CD14-positive monocyte (primary cell): ENCODE measurements at regions not wholly inside any gene's neighbourhood (a gene's known extent, or its start where the extent isn't known, plus 50 kb on each side); places are given as distances from the start of the nearest gene placed in this dataset.

Experiments used
- DNase-seq, 3 donors: peaks; one replicate each; pipeline ENCODE4 v3.0.0-alpha.2; 2011 to 2022
- H2AFZ ChIP-seq: 2 replicates; pipeline ENCODE4 v1.6.0; 2012; ENCODE audit warnings: mild to moderate bottlenecking, low read depth, low read length, inconsistent platforms; ENCODE audit not compliant: insufficient read depth, poor library complexity, severe bottlenecking
- H3K27ac ChIP-seq, 2 donors: 1 replicate in 1 of 2; 2 replicates in 1 of 2; pipeline ENCODE4 v1.5.1; 2012 to 2013; ENCODE audit warnings: low read length in 2 of 2, control low read depth in 1 of 2, inconsistent platforms in 1 of 2, low read depth in 1 of 2, mild to moderate bottlenecking in 1 of 2
- H3K27me3 ChIP-seq, 2 donors: one replicate each; pipeline versions ENCODE4 v1.6.0 to v1.6.1; 2011 to 2013; ENCODE audit warnings: low read length in 2 of 2; ENCODE audit not compliant: control insufficient read depth in 2 of 2, insufficient read depth in 2 of 2
- H3K36me3 ChIP-seq, 2 donors: replicated peaks in 1 of 2; 1 replicate in 1 of 2; 2 replicates in 1 of 2; pipeline versions ENCODE4 v1.5.1 to v1.6.1; 2012 to 2013; ENCODE audit warnings: low read length in 2 of 2, control low read depth in 1 of 2, inconsistent platforms in 1 of 2, mild to moderate bottlenecking in 1 of 2; ENCODE audit not compliant: insufficient read depth in 2 of 2, control insufficient read depth in 1 of 2
- H3K4me1 ChIP-seq, 2 donors: 1 replicate in 1 of 2; 2 replicates in 1 of 2; pipeline versions ENCODE4 v1.5.1 to v1.6.1; 2012 to 2013; ENCODE audit warnings: low read length in 2 of 2, control low read depth in 1 of 2, inconsistent platforms in 1 of 2, mild to moderate bottlenecking in 1 of 2, moderate library complexity in 1 of 2; ENCODE audit not compliant: insufficient read depth in 2 of 2, control insufficient read depth in 1 of 2
- H3K4me2 ChIP-seq: replicated peaks from 2 replicates; pipeline ENCODE3; 2012; ENCODE audit warnings: low read length, moderate library complexity, mild to moderate bottlenecking; ENCODE audit not compliant: poor library complexity, severe bottlenecking; ENCODE audit errors: extremely low read depth
- H3K4me3 ChIP-seq, 3 experiments: fragments of 200-600 bp in 1 of 3; sonication (generic) in 1 of 3; replicated peaks in 1 of 3; 1 replicate in 2 of 3; 2 replicates in 1 of 3; pipeline ENCODE4 v1.5.1; 2011 to 2013; ENCODE audit warnings: low read length in 3 of 3, mild to moderate bottlenecking in 3 of 3, control low read depth in 2 of 3, low read depth in 2 of 3, inconsistent platforms in 1 of 3, moderate library complexity in 1 of 3
- H3K79me2 ChIP-seq: 2 replicates; pipeline ENCODE4 v1.6.0; 2012; ENCODE audit warnings: mild to moderate bottlenecking, control low read depth, inconsistent platforms, low read length, moderate library complexity; ENCODE audit not compliant: insufficient read depth
- H3K9ac ChIP-seq: 2 replicates; pipeline ENCODE4 v1.6.0; 2017; ENCODE audit warnings: low read length, mild to moderate bottlenecking; ENCODE audit not compliant: insufficient read depth, poor library complexity, severe bottlenecking
- H3K9me3 ChIP-seq, 2 donors: replicated peaks in 1 of 2; 1 replicate in 1 of 2; 2 replicates in 1 of 2; pipeline versions ENCODE4 v1.5.1 to v1.6.1; 2012 to 2013; ENCODE audit warnings: low read length in 2 of 2, control low read depth in 1 of 2; ENCODE audit not compliant: control insufficient read depth in 1 of 2, insufficient read depth in 1 of 2
- H4K20me1 ChIP-seq: 2 replicates; pipeline ENCODE4 v1.6.0; 2012; ENCODE audit warnings: mild to moderate bottlenecking, low read length, control low read depth, moderate library complexity; ENCODE audit not compliant: insufficient read depth
- H3K27ac Mint-ChIP-seq, 7 donors: one replicate each; pipeline ENCODE4 v1.8.0; 2020; ENCODE audit warnings: mild to moderate bottlenecking in 7 of 7, mixed read lengths in 7 of 7, moderate library complexity in 6 of 7, inconsistent platforms in 2 of 7
- H3K27me3 Mint-ChIP-seq, 3 donors: one replicate each; pipeline ENCODE4 v1.8.0; 2021 to 2022; ENCODE audit warnings: low read depth in 3 of 3, mild to moderate bottlenecking in 3 of 3, mixed read lengths in 3 of 3, moderate library complexity in 3 of 3, inconsistent platforms in 1 of 3
- H3K36me3 Mint-ChIP-seq, 2 donors: one replicate each; pipeline ENCODE4 v1.8.0; 2020; ENCODE audit warnings: mixed read lengths in 2 of 2, inconsistent platforms in 1 of 2, mild to moderate bottlenecking in 1 of 2
- H3K4me1 Mint-ChIP-seq: one replicate; pipeline ENCODE4 v1.8.0; 2020; ENCODE audit warnings: mild to moderate bottlenecking, mixed read lengths
- H3K4me3 Mint-ChIP-seq, 2 donors: one replicate each; pipeline ENCODE4 v1.8.0; 2020; ENCODE audit warnings: mild to moderate bottlenecking in 2 of 2, mixed read lengths in 2 of 2, moderate library complexity in 1 of 2
- H3K9me3 Mint-ChIP-seq, 7 donors: one replicate each; pipeline ENCODE4 v1.8.0; 2020 to 2022; ENCODE audit warnings: mixed read lengths in 7 of 7, mild to moderate bottlenecking in 6 of 7, moderate library complexity in 6 of 7, inconsistent platforms in 2 of 7
- WGBS: methylation state at CpG from one replicate; pipeline ENCODE4 v1.1.5; 2013; ENCODE audit warnings: missing lambda C conversion rate; ENCODE audit not compliant: insufficient coverage; 5-methylcytosine and 5-hydroxymethylcytosine counted together
- intact Hi-C, 2 donors: fragments of 100-400 bp; cut with micrococcal nuclease; formaldehyde crosslinking; loops; one replicate each; pipeline versions ENCODE4 v1.15.0 to v1.15.1; 2023
- TF ChIP-seq, protein P1 (sequence below): fragments of 200-600 bp; IDR thresholded peaks from one replicate; pipeline ENCODE4 v1.8.0; 2022; ENCODE audit warnings: antibody characterized with exemption, mild to moderate bottlenecking

DNA sequence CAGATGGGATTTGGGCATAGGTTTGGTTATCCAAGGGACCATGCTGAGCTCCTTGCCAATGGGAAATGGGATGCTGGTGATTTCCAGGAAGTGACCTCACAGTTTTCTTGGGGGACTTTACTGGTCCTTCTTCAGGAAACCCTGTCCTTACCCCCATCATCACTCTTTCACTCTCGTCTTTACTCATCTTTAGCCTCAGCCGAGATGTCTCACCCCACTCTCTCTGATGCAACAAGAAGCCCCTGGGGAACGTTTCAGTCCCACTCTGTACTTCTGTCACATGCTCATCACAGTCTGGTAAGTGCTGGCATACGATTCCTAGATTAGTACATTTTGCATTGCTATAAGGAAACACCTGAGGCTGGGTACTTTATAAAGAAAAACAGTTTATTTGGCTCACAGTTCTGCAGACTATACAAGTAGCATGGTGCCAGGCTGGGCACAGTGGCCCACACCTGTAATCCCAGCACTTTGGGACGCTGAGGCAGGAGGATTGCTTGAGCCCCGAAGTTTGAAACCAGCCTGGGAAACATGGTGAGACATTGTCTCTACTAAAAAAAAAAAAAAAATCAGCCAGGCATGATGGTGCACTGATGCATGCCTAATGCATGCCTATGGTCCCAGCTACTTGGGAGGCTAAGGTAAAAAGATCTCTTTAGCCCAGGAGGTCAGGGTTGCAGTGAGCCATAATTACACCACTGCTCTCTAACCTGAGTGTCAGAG, 63.5 kb upstream of the VKORC1L1 start:
- Histone ChIP-seq H3K27ac (no peak overlapping the region), H3K4me3 (no peak overlapping the region), H3K4me1 (no peaks in the 10 kb centered on the region), H2AFZ (no peak overlapping the region), H3K9ac (no peak overlapping the region), H3K27me3 (no peaks in the 10 kb centered on the region), H3K9me3 (no peaks in the 10 kb centered on the region), H3K4me2 (no peak overlapping the region), H3K79me2 (no peaks in the 10 kb centered on the region), H3K36me3 (no peaks in the 10 kb centered on the region), H4K20me1 (no peaks in the 10 kb centered on the region)
- H3K27me3 Mint-ChIP-seq, result peaks cover 0 to 2% (median 1%) of the 10 kb centered on the region in 3 donors
- no peaks in the 10 kb centered on the region for H3K4me1 Mint-ChIP-seq
- 91% methylated on average over 5 of the region's 6 CpGs for WGBS
- peaks cover 0 to 3% of the 10 kb centered on the region in 2 donors for H3K36me3 Mint-ChIP-seq
- no peak for DNase-seq
- TF ChIP-seq, protein P1, sequence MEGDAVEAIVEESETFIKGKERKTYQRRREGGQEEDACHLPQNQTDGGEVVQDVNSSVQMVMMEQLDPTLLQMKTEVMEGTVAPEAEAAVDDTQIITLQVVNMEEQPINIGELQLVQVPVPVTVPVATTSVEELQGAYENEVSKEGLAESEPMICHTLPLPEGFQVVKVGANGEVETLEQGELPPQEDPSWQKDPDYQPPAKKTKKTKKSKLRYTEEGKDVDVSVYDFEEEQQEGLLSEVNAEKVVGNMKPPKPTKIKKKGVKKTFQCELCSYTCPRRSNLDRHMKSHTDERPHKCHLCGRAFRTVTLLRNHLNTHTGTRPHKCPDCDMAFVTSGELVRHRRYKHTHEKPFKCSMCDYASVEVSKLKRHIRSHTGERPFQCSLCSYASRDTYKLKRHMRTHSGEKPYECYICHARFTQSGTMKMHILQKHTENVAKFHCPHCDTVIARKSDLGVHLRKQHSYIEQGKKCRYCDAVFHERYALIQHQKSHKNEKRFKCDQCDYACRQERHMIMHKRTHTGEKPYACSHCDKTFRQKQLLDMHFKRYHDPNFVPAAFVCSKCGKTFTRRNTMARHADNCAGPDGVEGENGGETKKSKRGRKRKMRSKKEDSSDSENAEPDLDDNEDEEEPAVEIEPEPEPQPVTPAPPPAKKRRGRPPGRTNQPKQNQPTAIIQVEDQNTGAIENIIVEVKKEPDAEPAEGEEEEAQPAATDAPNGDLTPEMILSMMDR, result no peak
- peaks cover 0 to 3% (median 0%) of the 10 kb centered on the region in 7 donors for H3K9me3 Mint-ChIP-seq
- no peak overlapping the region for H3K27ac Mint-ChIP-seq
- H3K4me3 Mint-ChIP-seq, result no peak overlapping the region
- intact Hi-C loops, result no loop called here

DNA sequence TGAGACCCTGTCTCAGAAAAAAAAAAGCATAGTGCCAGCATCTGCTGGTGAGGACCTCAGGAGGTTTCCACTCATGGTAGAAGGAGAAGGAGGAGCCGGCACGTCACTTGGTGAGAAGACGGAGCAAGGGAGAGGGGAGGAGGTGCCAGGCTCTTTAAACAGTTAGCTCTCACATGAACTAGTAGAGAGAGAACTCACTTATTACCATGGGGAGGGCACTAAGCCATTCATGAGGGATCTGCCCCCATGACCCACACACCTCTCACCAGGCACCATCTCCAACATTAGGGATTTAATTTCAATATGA, 62.9 kb upstream of the VKORC1L1 start:
- DNase-seq, result no peak
- H2AFZ ChIP-seq, result no peak overlapping the region
- no peaks in the 10 kb centered on the region for H3K4me1 ChIP-seq
- Mint-ChIP-seq H3K36me3 (peaks cover 0 to 3% of the 10 kb centered on the region in 2 donors), H3K27me3 (peaks cover 0 to 2% (median 1%) of the 10 kb centered on the region in 3 donors), H3K4me3 (no peak overlapping the region), H3K4me1 (no peaks in the 10 kb centered on the region), H3K9me3 (peaks cover 0 to 3% (median 0%) of the 10 kb centered on the region in 7 donors), H3K27ac (no peak overlapping the region)
- no peaks in the 10 kb centered on the region for H3K79me2 ChIP-seq
- H3K27ac ChIP-seq, result no peak overlapping the region
- H3K9ac ChIP-seq, result no peak overlapping the region
- TF ChIP-seq, protein P1, result no peak
- H3K27me3 ChIP-seq, result no peaks in the 10 kb centered on the region
- WGBS, result no CpG with 5 or more reads among the region's 3 CpGs
- H4K20me1 ChIP-seq, result no peaks in the 10 kb centered on the region
- no peaks in the 10 kb centered on the region for H3K36me3 ChIP-seq
- H3K9me3 ChIP-seq, result no peaks in the 10 kb centered on the region
- no peak overlapping the region for H3K4me3 ChIP-seq
- intact Hi-C loops, result no loop called here
- no peak overlapping the region for H3K4me2 ChIP-seq
